HCT116 (cell line): ENCODE measurements at regions not wholly inside any gene's neighbourhood (a gene's known extent, or its start where the extent isn't known, plus 50 kb on each side); places are given as distances from the start of the nearest gene placed in this dataset.

Experiments used
- ATAC-seq: fragments of 200-7000 bp; cut with Tn5 transposase; 2 replicates; pipeline ENCODE4 v1.9.1; 2020; ENCODE audit warnings: mild to moderate bottlenecking, moderate library complexity
- BruUV-seq: library from RNA; stranded (reverse); fragments of 400-500 nt; replicated peaks from 2 replicates; lab custom pipeline; 2021; lab: Mats Ljungman, UMichigan
- CTCF ChIA-PET: fragments of 300-600 bp; sonication (Branson Sonifier 250); formaldehyde crosslinking; loops from one replicate; lab custom pipeline; 2021; ENCODE audit warnings: antibody characterized with exemption; lab: Charles Lee
- POLR2A ChIA-PET: fragments of 300-600, 350-600 bp; sonication (Branson Sonifier 250); formaldehyde crosslinking; loops from one replicate; lab custom pipeline; 2021; ENCODE audit warnings: antibody characterized with exemption; lab: Charles Lee
- RAD21 ChIA-PET, 2 experiments: fragments of 300-600 bp; sonication (Branson Sonifier 250); formaldehyde crosslinking; loops; one replicate each; lab custom pipeline; 2023; ENCODE audit warnings: low total read pairs in 2 of 2; ENCODE audit not compliant: uncharacterized antibody in 2 of 2, unreplicated experiment in 2 of 2, low non-redundant PET in 1 of 2; lab: Charles Lee
- DNase-seq: peaks from one replicate; pipeline ENCODE4 v3.0.0-alpha.2; 2010; ENCODE audit warnings: low read depth, low spot score
- H2AFZ ChIP-seq: fragments of 200-600 bp; shearing (Covaris generic), sonication (generic); 2 replicates; pipeline ENCODE4 v1.6.1; 2017; ENCODE audit warnings: low read depth, mixed run types, mixed read lengths, antibody characterized with exemption, low read length; ENCODE audit not compliant: poor library complexity, severe bottlenecking
- H3K27ac ChIP-seq: 2 replicates; pipeline ENCODE4 v1.5.1; 2012; ENCODE audit warnings: low read depth, low read length
- H3K27me3 ChIP-seq: fragments of 200-600 bp; sonication (generic); 2 replicates; pipeline ENCODE4 v1.6.1; 2016; ENCODE audit warnings: mixed run types, low read length, mixed read lengths; ENCODE audit not compliant: insufficient read depth
- H3K36me3 ChIP-seq, 2 experiments: fragments of 200-500 bp in 1 of 2; fragments of 200-600 bp in 1 of 2; sonication (Bioruptor generic) in 1 of 2; sonication (generic) in 1 of 2; 2 replicates each; pipeline versions ENCODE4 v1.5.1 to v1.6.1; 2014 to 2016; ENCODE audit warnings: low read length in 2 of 2, inconsistent platforms in 1 of 2, mixed read lengths in 1 of 2, mixed run types in 1 of 2; ENCODE audit not compliant: insufficient read depth in 2 of 2, control insufficient read depth in 1 of 2
- H3K4me1 ChIP-seq, 2 experiments: fragments of 200-600 bp in 1 of 2; sonication (generic) in 1 of 2; 2 replicates each; pipeline versions ENCODE4 v1.5.1 to v1.6.1; 2012 to 2017; ENCODE audit warnings: low read length in 2 of 2, inconsistent platforms in 1 of 2, mild to moderate bottlenecking in 1 of 2, mixed read lengths in 1 of 2, mixed run types in 1 of 2, moderate library complexity in 1 of 2; ENCODE audit not compliant: insufficient read depth in 2 of 2, control insufficient read depth in 1 of 2
- H3K4me2 ChIP-seq: fragments of 200-600 bp; sonication (generic); 2 replicates; pipeline ENCODE4 v1.6.1; 2017; ENCODE audit warnings: mixed run types, low read length, mixed read lengths
- H3K4me3 ChIP-seq, 2 experiments: fragments of 200-600 bp in 1 of 2; sonication (generic) in 1 of 2; replicated peaks in 1 of 2; 2 replicates each; pipeline ENCODE4 v1.5.1; 2011 to 2016; ENCODE audit warnings: low read length in 2 of 2, control low read depth in 1 of 2, low read depth in 1 of 2, mild to moderate bottlenecking in 1 of 2, mixed read lengths in 1 of 2, mixed run types in 1 of 2
- H3K79me2 ChIP-seq: fragments of 200-600 bp; sonication (generic); 2 replicates; pipeline ENCODE4 v1.6.1; 2017; ENCODE audit warnings: mild to moderate bottlenecking, mixed run types, low read length, moderate library complexity, mixed read lengths; ENCODE audit not compliant: insufficient read depth
- H3K9ac ChIP-seq: fragments of 200-600 bp; sonication (generic); 2 replicates; pipeline ENCODE4 v1.6.1; 2016; ENCODE audit warnings: low read length, mixed read lengths
- H3K9me2 ChIP-seq: fragments of 200-600 bp; sonication (generic), shearing (Covaris generic); 2 replicates; pipeline ENCODE4 v1.6.1; 2017; ENCODE audit warnings: mixed run types, mild to moderate bottlenecking, moderate library complexity; ENCODE audit not compliant: insufficient read depth
- H3K9me3 ChIP-seq, 2 experiments: fragments of 200-500 bp in 1 of 2; fragments of 200-600 bp in 1 of 2; sonication (Bioruptor generic) in 1 of 2; sonication (generic) in 1 of 2; 2 replicates each; pipeline ENCODE4 v1.6.1; 2014 to 2017; ENCODE audit warnings: low read length in 2 of 2, mixed read lengths in 2 of 2, inconsistent platforms in 1 of 2, low read depth in 1 of 2, mild to moderate bottlenecking in 1 of 2, mixed run types in 1 of 2, moderate library complexity in 1 of 2; ENCODE audit not compliant: control insufficient read depth in 1 of 2, insufficient read depth in 1 of 2
- H4K20me1 ChIP-seq: fragments of 200-600 bp; sonication (generic), shearing (Covaris generic); 2 replicates; pipeline ENCODE4 v1.6.1; 2017; ENCODE audit warnings: mixed run types, mild to moderate bottlenecking, moderate library complexity; ENCODE audit not compliant: insufficient read depth
- CBX3 ChIP-seq: IDR thresholded peaks from 2 replicates; pipeline ENCODE4 v1.6.1; 2012; ENCODE audit warnings: low read depth
- CTCF ChIP-seq, 3 experiments: fragments of 200-600 bp in 1 of 3; sonication (generic) in 1 of 3; IDR thresholded peaks in 2 of 3; conservative IDR thresholded peaks in 1 of 3; 2 replicates each; pipeline ENCODE4 v1.5.1; 2012 to 2017; ENCODE audit warnings: low read depth in 2 of 3, low read length in 2 of 3, antibody characterized with exemption in 1 of 3, borderline replicate concordance in 1 of 3, control low read depth in 1 of 3, mild to moderate bottlenecking in 1 of 3, mixed read lengths in 1 of 3, mixed run types in 1 of 3, moderate library complexity in 1 of 3; ENCODE audit not compliant: insufficient read depth in 1 of 3
- EGR1 ChIP-seq: IDR thresholded peaks from 2 replicates; pipeline ENCODE4 v1.6.1; 2012; ENCODE audit warnings: low read depth
- ELF1 ChIP-seq: IDR thresholded peaks from 2 replicates; pipeline ENCODE4 v1.6.1; 2012; ENCODE audit warnings: low read depth, borderline replicate concordance
- EZH2 ChIP-seq: fragments of 200-600 bp; sonication (generic); IDR thresholded peaks from 2 replicates; pipeline ENCODE4 v1.6.1; 2017; ENCODE audit warnings: antibody characterized with exemption, mixed run types
- MAX ChIP-seq: IDR thresholded peaks from 2 replicates; pipeline ENCODE4 v1.6.1; 2012
- POLR2AphosphoS5 ChIP-seq: IDR thresholded peaks from 2 replicates; pipeline ENCODE4 v1.6.1; 2011; ENCODE audit warnings: mild to moderate bottlenecking, low read depth, low read length, moderate library complexity
- RAD21 ChIP-seq: IDR thresholded peaks from 2 replicates; pipeline ENCODE4 v1.6.1; 2012; ENCODE audit warnings: low read depth, mild to moderate bottlenecking
- SP1 ChIP-seq: IDR thresholded peaks from 2 replicates; pipeline ENCODE4 v1.6.1; 2012; ENCODE audit warnings: low read depth
- TCF7L2 ChIP-seq: IDR thresholded peaks from 2 replicates; pipeline ENCODE4 v1.7.0; 2011; ENCODE audit warnings: borderline replicate concordance, inconsistent platforms; ENCODE audit not compliant: insufficient read depth, insufficient read length; ENCODE audit errors: extremely low read depth
- ZBTB33 ChIP-seq: IDR thresholded peaks from 2 replicates; pipeline ENCODE4 v1.6.1; 2011; ENCODE audit warnings: mild to moderate bottlenecking, low read length, moderate library complexity; ENCODE audit not compliant: insufficient replicate concordance; ENCODE audit errors: extremely low read depth
- ZFX ChIP-seq: fragments of 450-650 bp; IDR thresholded peaks from 2 replicates; pipeline ENCODE4 v1.6.1; 2017
- ZNF274 ChIP-seq: fragments of 200-500 bp; sonication (Bioruptor generic); IDR thresholded peaks from 2 replicates; pipeline ENCODE4 v1.6.1; 2014; ENCODE audit warnings: mild to moderate bottlenecking, low read depth, low read length, inconsistent platforms
- intact Hi-C: fragments of 100-400 bp; cut with micrococcal nuclease; formaldehyde crosslinking; loops from 2 replicates; pipeline ENCODE4 v1.10.0; 2022

GRCh38 chr14:85468816-85469215, 61.1 kb upstream of the FLRT2 start:
- Histone ChIP-seq H3K4me2 (no peak overlapping the region), H3K4me1 (no peaks in the 10 kb centered on the region), H3K9me3 (peaks cover 5 to 19% of the 10 kb centered on the region in 2 experiments; a peak in 2 of 4 replicates), H2AFZ (no peak overlapping the region), H3K9ac (no peak overlapping the region), H3K27ac (no peak overlapping the region), H3K79me2 (no peaks in the 10 kb centered on the region), H4K20me1 (no peaks in the 10 kb centered on the region), H3K36me3 (no peaks in the 10 kb centered on the region), H3K27me3 (no peaks in the 10 kb centered on the region), H3K9me2 (no peaks in the 10 kb centered on the region), H3K4me3 (no peak overlapping the region)
- RAD21 ChIA-PET = no interaction called here
- intact Hi-C loops = no loop called here
- CTCF ChIA-PET = no interaction called here
- TF ChIP-seq ZNF274 = no peak
- no peak for DNase-seq
- no peak for ATAC-seq
- no TSS peak for BruUV-seq
- POLR2A ChIA-PET = no interaction called here

GRCh38 chr14:85471156-85471555, 58.8 kb upstream of the FLRT2 start:
- BruUV-seq = no TSS peak
- TF ChIP-seq RAD21 (no peak), TCF7L2 (no peak), POLR2AphosphoS5 (no peak), CBX3 (no peak), ZBTB33 (no peak), MAX (no peak), SP1 (no peak), ZFX (no peak), ELF1 (no peak), EZH2 (no peak), EGR1 (no peak), CTCF (IDR thresholded peaks at IDR 0.05 in 2 of 3, conservative IDR thresholded peaks at IDR 0.05 in 1 of 3; ENCODE audit: borderline replicate concordance in 1 of 3, insufficient read depth in 1 of 3, low read depth in 2 of 3, low read length in 2 of 3) (no peak)

More at GRCh38 chr14:85471156-85471555, 58.8 kb upstream of the FLRT2 start:
- Histone ChIP-seq H2AFZ (no peak overlapping the region), H3K9me3 (peaks cover 5 to 13% of the 10 kb centered on the region in 2 experiments; a peak in 2 of 4 replicates), H3K79me2 (no peaks in the 10 kb centered on the region), H3K9ac (no peak overlapping the region), H4K20me1 (no peaks in the 10 kb centered on the region), H3K36me3 (no peaks in the 10 kb centered on the region), H3K4me1 (no peaks in the 10 kb centered on the region), H3K27ac (no peak overlapping the region), H3K27me3 (no peaks in the 10 kb centered on the region), H3K4me2 (no peak overlapping the region), H3K4me3 (no peak overlapping the region), H3K9me2 (no peaks in the 10 kb centered on the region)
- DNase-seq (no peak), ATAC-seq (no peak)
- CTCF ChIA-PET = no interaction called here
- POLR2A ChIA-PET = no interaction called here
- RAD21 ChIA-PET = no interaction called here
- intact Hi-C loops = no loop called here
